ENCODE measurements at regions not wholly inside any gene's neighbourhood (a gene's known extent, or its start where the extent isn't known, plus 50 kb on each side); places are given as distances from the start of the nearest gene placed in this dataset.

DNA sequence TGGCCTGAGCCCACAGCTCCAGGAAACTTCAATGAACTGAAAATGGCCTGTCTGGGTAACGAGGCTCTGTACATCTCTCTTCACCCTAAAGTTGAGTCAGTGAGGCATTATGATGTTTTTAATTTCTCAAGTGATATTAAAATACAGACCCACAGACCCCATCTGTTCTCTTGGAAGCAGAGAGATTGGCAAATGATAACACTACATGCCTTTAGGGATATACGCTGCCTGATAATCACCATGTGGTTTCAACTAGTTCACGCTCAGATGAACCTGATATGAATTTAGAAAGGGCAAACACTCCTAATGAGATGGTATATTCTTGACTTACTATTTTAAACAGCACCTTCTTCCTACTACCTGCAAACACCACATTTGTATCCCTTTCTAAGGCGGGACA lies 127.5 kb downstream of the RFC3 start:
- no peak for TF ChIP-seq CTCF (IDR thresholded peaks at IDR 0.05)
- no peak for TF ChIP-seq POLR2A (IDR thresholded peaks at IDR 0.05)
